Kidney (tissue), 13 donors: ENCODE measurements at regions not wholly inside any gene's neighbourhood (a gene's known extent, or its start where the extent isn't known, plus 50 kb on each side); places are given as distances from the start of the nearest gene placed in this dataset.

Experiments
- DNase-seq, 5 donors: peaks; one replicate each; pipeline ENCODE4 v3.0.0-alpha.2; 2013 to 2020
- FAIRE-seq: peaks from 2 replicates; lab custom pipeline; 2012; peaks lifted over from hg19 to GRCh38; lab: Jason Lieb, UNC
- H3K27ac ChIP-seq, 2 donors: one replicate each; pipeline ENCODE4 v1.7.0; 2013; ENCODE audit warnings: low read depth in 2 of 2, low read length in 2 of 2, inconsistent platforms in 1 of 2
- H3K27me3 ChIP-seq: one replicate; pipeline ENCODE4 v1.7.1; 2013; ENCODE audit warnings: low read length, inconsistent platforms; ENCODE audit not compliant: control insufficient read depth, insufficient read depth
- H3K36me3 ChIP-seq, 3 donors: one replicate each; pipeline versions ENCODE4 v1.7.0 to v1.7.1; 2013; ENCODE audit warnings: low read length in 3 of 3, control low read depth in 1 of 3, inconsistent platforms in 1 of 3; ENCODE audit not compliant: insufficient read depth in 3 of 3, control insufficient read depth in 2 of 3
- H3K4me1 ChIP-seq, 3 donors: one replicate each; pipeline versions ENCODE4 v1.7.0 to v1.7.1; 2013; ENCODE audit warnings: low read length in 3 of 3, inconsistent platforms in 1 of 3, low read depth in 1 of 3; ENCODE audit not compliant: control insufficient read depth in 2 of 3, insufficient read depth in 2 of 3
- H3K4me3 ChIP-seq, 3 donors: one replicate each; pipeline versions ENCODE4 v1.7.0 to v1.8.1; 2013; ENCODE audit warnings: low read length in 3 of 3, control low read depth in 1 of 3, inconsistent platforms in 1 of 3
- H3K9ac ChIP-seq, 3 donors: one replicate each; pipeline versions ENCODE4 v1.7.0 to v1.7.1; 2013; ENCODE audit warnings: low read length in 3 of 3, control low read depth in 1 of 3, inconsistent platforms in 1 of 3
- H3K9me3 ChIP-seq, 3 donors: one replicate each; pipeline versions ENCODE4 v1.7.0 to v1.7.1; 2013; ENCODE audit warnings: low read length in 3 of 3, control low read depth in 1 of 3, inconsistent platforms in 1 of 3; ENCODE audit not compliant: control insufficient read depth in 2 of 3, insufficient read depth in 1 of 3
- intact Hi-C: fragments of 100-400 bp; cut with DNase I; formaldehyde crosslinking; loops from one replicate; pipeline ENCODE4 v1.11.1; 2022
- TF ChIP-seq, protein P1 (sequence below): IDR thresholded peaks from 3 replicates; pipeline ENCODE4 v1.5.1; 2012; ENCODE audit warnings: mild to moderate bottlenecking, moderate library complexity, borderline replicate concordance; ENCODE audit not compliant: insufficient read depth; ENCODE audit errors: extremely low read depth
- donor health status: control.
- donor health status: control.
- donor health status: control.
- donor health status: control.
- donor health status: control.
- donor health status: DM: yes; HTN: yes; CAD: no.
- donor health status: Normal renal cell carcinoma (clear cell type).

DNA sequence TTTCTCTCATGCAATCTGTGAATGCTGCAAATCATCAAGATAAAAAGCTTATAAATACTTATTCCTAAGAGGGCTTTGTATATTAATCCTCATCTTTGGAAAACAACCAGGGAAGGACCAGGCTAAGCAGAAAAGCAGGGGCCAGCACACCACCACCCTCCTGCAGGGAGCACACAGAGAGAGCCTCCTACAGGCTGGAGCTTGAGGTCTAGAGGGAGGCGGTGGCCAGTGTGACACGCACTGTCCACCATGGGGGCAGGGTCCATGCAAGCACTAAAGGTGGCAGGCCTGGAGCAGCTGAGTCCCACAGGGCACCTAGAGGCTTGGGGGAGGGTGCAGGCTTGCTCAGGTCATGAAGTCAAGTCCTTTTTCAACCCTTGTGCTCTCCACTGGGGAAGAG lies 236.9 kb downstream of the TACR3 start:
- no peak overlapping the region for H3K4me3 ChIP-seq
- DNase-seq (no peak), FAIRE-seq (no peak)
- no peaks in the 10 kb centered on the region for H3K36me3 ChIP-seq
- TF ChIP-seq, protein P1, sequence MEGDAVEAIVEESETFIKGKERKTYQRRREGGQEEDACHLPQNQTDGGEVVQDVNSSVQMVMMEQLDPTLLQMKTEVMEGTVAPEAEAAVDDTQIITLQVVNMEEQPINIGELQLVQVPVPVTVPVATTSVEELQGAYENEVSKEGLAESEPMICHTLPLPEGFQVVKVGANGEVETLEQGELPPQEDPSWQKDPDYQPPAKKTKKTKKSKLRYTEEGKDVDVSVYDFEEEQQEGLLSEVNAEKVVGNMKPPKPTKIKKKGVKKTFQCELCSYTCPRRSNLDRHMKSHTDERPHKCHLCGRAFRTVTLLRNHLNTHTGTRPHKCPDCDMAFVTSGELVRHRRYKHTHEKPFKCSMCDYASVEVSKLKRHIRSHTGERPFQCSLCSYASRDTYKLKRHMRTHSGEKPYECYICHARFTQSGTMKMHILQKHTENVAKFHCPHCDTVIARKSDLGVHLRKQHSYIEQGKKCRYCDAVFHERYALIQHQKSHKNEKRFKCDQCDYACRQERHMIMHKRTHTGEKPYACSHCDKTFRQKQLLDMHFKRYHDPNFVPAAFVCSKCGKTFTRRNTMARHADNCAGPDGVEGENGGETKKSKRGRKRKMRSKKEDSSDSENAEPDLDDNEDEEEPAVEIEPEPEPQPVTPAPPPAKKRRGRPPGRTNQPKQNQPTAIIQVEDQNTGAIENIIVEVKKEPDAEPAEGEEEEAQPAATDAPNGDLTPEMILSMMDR: no peak
- no peaks in the 10 kb centered on the region for H3K4me1 ChIP-seq
- H3K9ac ChIP-seq: no peak overlapping the region
- intact Hi-C loops: no loop called here
- no peaks in the 10 kb centered on the region for H3K9me3 ChIP-seq
- H3K27me3 ChIP-seq: no peaks in the 10 kb centered on the region
- no peak overlapping the region for H3K27ac ChIP-seq

DNA sequence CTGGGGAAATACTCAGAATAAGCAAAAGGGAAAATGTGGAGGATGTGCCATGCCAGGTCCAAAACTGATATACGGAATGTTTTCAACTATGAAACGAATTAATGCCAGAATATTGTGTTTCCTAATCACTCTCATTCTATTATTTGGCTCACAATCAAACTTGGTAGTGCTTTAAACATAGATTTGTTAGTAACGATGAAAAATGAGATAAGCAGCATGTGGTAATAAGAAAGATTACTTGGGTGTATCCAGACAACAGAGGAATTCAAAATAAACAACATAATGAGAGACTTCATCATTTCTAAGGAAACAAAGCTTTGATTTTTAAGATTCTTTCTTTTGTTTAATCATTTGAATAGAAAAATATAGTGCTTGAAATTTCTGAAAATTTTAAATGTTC lies 237.3 kb downstream of the TACR3 start:
- H3K27me3 ChIP-seq: no peaks in the 10 kb centered on the region
- no peak overlapping the region for H3K9ac ChIP-seq
- no peaks in the 10 kb centered on the region for H3K4me1 ChIP-seq
- DNase-seq (no peak), FAIRE-seq (no peak)
- H3K27ac ChIP-seq: no peak overlapping the region
- H3K9me3 ChIP-seq: no peaks in the 10 kb centered on the region
- no peaks in the 10 kb centered on the region for H3K36me3 ChIP-seq
- TF ChIP-seq, protein P1: no peak
- no peak overlapping the region for H3K4me3 ChIP-seq
- intact Hi-C loops: no loop called here

DNA sequence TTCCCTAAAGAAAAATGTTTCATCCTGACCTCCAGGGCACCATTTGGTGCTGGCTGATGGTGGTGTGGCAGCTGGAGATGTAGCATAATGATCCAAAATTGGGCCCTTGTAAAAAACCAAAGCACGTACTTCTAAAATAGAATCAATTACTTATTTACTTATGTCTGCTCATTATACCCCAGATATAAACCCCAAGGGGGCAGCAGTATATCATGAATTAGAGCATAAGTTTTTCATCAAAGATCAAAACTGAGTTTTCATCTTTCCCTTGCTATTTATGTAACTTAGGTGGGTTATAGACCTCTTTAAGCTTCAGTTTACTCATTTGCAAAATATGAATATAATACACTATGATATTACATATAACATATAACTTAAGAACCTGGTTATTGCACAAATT lies 241.1 kb downstream of the TACR3 start:
- Histone ChIP-seq H3K9ac (no peak overlapping the region), H3K36me3 (no peaks in the 10 kb centered on the region), H3K9me3 (no peaks in the 10 kb centered on the region), H3K4me1 (no peaks in the 10 kb centered on the region), H3K4me3 (no peak overlapping the region), H3K27me3 (no peaks in the 10 kb centered on the region), H3K27ac (no peak overlapping the region)
- no peak for DNase-seq
- intact Hi-C loops: no loop called here
- FAIRE-seq: no peak
- TF ChIP-seq, protein P1: no peak

DNA sequence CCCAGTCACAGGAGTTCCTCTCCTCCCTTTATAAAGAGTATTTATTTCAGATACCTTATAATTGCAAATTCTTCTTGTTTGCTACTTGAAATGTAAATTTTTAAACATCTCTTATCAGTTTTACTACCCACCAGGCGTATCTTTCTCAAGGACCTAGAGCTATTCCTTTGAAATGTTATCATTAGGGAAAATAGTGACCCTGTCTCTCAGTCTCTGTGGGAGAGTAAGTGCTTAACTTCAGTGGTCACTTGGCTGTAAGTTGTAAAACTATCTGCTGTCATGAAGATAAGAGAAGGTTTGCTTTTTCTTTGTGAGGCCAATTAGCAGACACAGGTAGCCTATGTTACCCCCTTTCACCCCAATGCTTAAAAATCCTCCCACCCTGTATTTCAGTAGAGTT lies 241.6 kb downstream of the TACR3 start:
- no peaks in the 10 kb centered on the region for H3K4me1 ChIP-seq
- H3K4me3 ChIP-seq: no peak overlapping the region
- DNase-seq (no peak), FAIRE-seq (no peak)
- TF ChIP-seq, protein P1: no peak
- H3K9ac ChIP-seq: no peak overlapping the region
- no peaks in the 10 kb centered on the region for H3K27me3 ChIP-seq
- H3K36me3 ChIP-seq: no peaks in the 10 kb centered on the region
- no peaks in the 10 kb centered on the region for H3K9me3 ChIP-seq
- no peak overlapping the region for H3K27ac ChIP-seq
- intact Hi-C loops: no loop called here
